ENCODE measurements at regions not wholly inside any gene's neighbourhood (a gene's known extent, or its start where the extent isn't known, plus 50 kb on each side); places are given as distances from the start of the nearest gene placed in this dataset.

- no peak for TF ChIP-seq CTCF (conservative IDR thresholded peaks at IDR 0.05; ENCODE audit: low read length)
- H3K4me3 ChIP-seq (ENCODE audit: low read length), result no peak overlapping the region
Observed at GRCh38 chr15:25061808-25062550, 107.2 kb downstream of the SNRPN start.

GRCh38 chr15:25062551-25063430 lies 108.0 kb downstream of the SNRPN start:
- TF ChIP-seq CTCF (conservative IDR thresholded peaks at IDR 0.05; ENCODE audit: low read length), result no peak

More at GRCh38 chr15:25061808-25062550, 107.2 kb downstream of the SNRPN start:
- DNase-seq (ENCODE audit: low read depth), result no peak

GRCh38 chr15:25065286-25065685 lies 110.5 kb downstream of the SNRPN start:
- H3K4me3 ChIP-seq (ENCODE audit: low read length), result no peak overlapping the region
- no peak for TF ChIP-seq CTCF (conservative IDR thresholded peaks at IDR 0.05; ENCODE audit: low read length)
- DNase-seq (ENCODE audit: low read depth), result no peak

More at GRCh38 chr15:25062551-25063430, 108.0 kb downstream of the SNRPN start:
- DNase-seq (ENCODE audit: low read depth), result no peak
- H3K4me3 ChIP-seq (ENCODE audit: low read length), result no peak overlapping the region

GRCh38 chr15:25065876-25066275 lies 111.1 kb downstream of the SNRPN start:
- no peak for DNase-seq (ENCODE audit: low read depth)
- H3K4me3 ChIP-seq (ENCODE audit: low read length), result no peak overlapping the region
- no peak for TF ChIP-seq CTCF (conservative IDR thresholded peaks at IDR 0.05; ENCODE audit: low read length)

- no peak overlapping the region for H3K4me3 ChIP-seq (ENCODE audit: low read length)
- DNase-seq (ENCODE audit: low read depth), result no peak
- TF ChIP-seq CTCF (conservative IDR thresholded peaks at IDR 0.05; ENCODE audit: low read length), result no peak
Observed at GRCh38 chr15:25066708-25067107, 111.9 kb downstream of the SNRPN start.

- no peak for DNase-seq (ENCODE audit: low read depth)
- no peak overlapping the region for H3K4me3 ChIP-seq (ENCODE audit: low read length)
- no peak for TF ChIP-seq CTCF (conservative IDR thresholded peaks at IDR 0.05; ENCODE audit: low read length)
Observed at GRCh38 chr15:25067725-25068309, 113.0 kb downstream of the SNRPN start.
